ENCODE measurements at regions not wholly inside any gene's neighbourhood (a gene's known extent, or its start where the extent isn't known, plus 50 kb on each side); places are given as distances from the start of the nearest gene placed in this dataset.

- TF ChIP-seq RCOR1 (IDR thresholded peaks at IDR 0.05; ENCODE audit: insufficient replicate concordance, low read length): no peak
These were observed 58.2 kb upstream of the NKX2-2 start (continued) for GRCh38 chr20:21571841-21572690.

GRCh38 chr20:21570285-21570992, 56.6 kb upstream of the NKX2-2 start:
- in situ Hi-C loops (cut with MboI; ENCODE audit: low sequenced_read_pairs): no loop called here

More at GRCh38 chr20:21570285-21570992, 56.6 kb upstream of the NKX2-2 start:
- Histone ChIP-seq H3K36me3 (ENCODE audit: control insufficient read depth, insufficient read depth, low read length) (no peaks in the 10 kb centered on the region), H3K14ac (replicated peaks; ENCODE audit: low read depth, low read length) (no peak overlapping the region), H2AK5ac (ENCODE audit: low read depth, low read length) (no peak overlapping the region), H3K18ac (ENCODE audit: low read depth, low read length) (no peak overlapping the region), H4K5ac (ENCODE audit: low read depth, low read length) (no peak overlapping the region), H3K79me1 (ENCODE audit: low read depth in 1 of 2, low read length in 2 of 2) (no peaks in the 10 kb centered on the region), H4K91ac (ENCODE audit: insufficient read depth, low read depth, low read length) (no peak overlapping the region), H4K20me1 (ENCODE audit: insufficient read depth, low read length) (no peaks in the 10 kb centered on the region), H3K4ac (ENCODE audit: low read depth, low read length) (no peak overlapping the region), H3K4me2 (ENCODE audit: low read depth, low read length) (no peak overlapping the region), H3K56ac (ENCODE audit: extremely low read depth, insufficient read depth, low read length) (no peak overlapping the region), H3K4me3 (ENCODE audit: insufficient read depth, low read depth, low read length) (no peak overlapping the region), H2BK5ac (ENCODE audit: low read depth, low read length, poor library complexity, severe bottlenecking) (no peak overlapping the region), H3K9me1 (ENCODE audit: insufficient read depth, low read length) (no peaks in the 10 kb centered on the region), H3K4me1 (ENCODE audit: control insufficient read depth, insufficient read depth, low read length) (no peaks in the 10 kb centered on the region), H2AK9ac (replicated peaks; ENCODE audit: low read depth, low read length, poor library complexity) (no peak overlapping the region), H2BK120ac (ENCODE audit: low read depth, low read length) (no peak overlapping the region), H2BK15ac (ENCODE audit: low read depth, low read length) (no peak overlapping the region), H3K27ac (ENCODE audit: insufficient read depth, low read length) (no peak overlapping the region), H3K27me3 (ENCODE audit: control insufficient read depth, insufficient read depth, low read length) (no peaks in the 10 kb centered on the region), H3K23ac (ENCODE audit: low read depth, low read length) (no peak overlapping the region), H3K9ac (ENCODE audit: low read depth, low read length) (no peak overlapping the region), H2BK20ac (ENCODE audit: low read depth, low read length) (no peak overlapping the region), H4K8ac (ENCODE audit: low read depth in 2 of 2, low read length in 2 of 2) (no peak overlapping the region), H3K9me3 (ENCODE audit: control insufficient read depth, insufficient read depth, low read length) (no peaks in the 10 kb centered on the region), H2AFZ (replicated peaks; ENCODE audit: low read length, poor library complexity) (no peak overlapping the region)
- POLR2A ChIA-PET (ENCODE audit: unreplicated experiment): no interaction called here
- 20% methylated on average over 2 of the region's 7 CpGs; no CpG with 5 or more reads in 1 of the 2 experiments for WGBS, 2 experiments (ENCODE audit: extremely low coverage in 2 of 2, insufficient read length in 1 of 2)
- intact Hi-C loops (cut with micrococcal nuclease) (loop anchor here (5.0 kb wide), 1 partner anchor 333 kb away; no protein-coding TSS in a partner anchor), dilution Hi-C loops (cut with HindIII; ENCODE audit: low sequenced_read_pairs, unreplicated experiment) (no loop called here)
- CTCF ChIA-PET: interaction anchor here (1.4 kb wide), 1 partner anchor 731 kb away, joined by 4 read pairs; no protein-coding TSS in a partner anchor
- ATAC-seq (ENCODE audit: low read depth) (no peak), DNase-seq (no peak)
- no peak for TF ChIP-seq NFE2L2 (IDR thresholded peaks at IDR 0.05; ENCODE audit: low read depth, low read length)
- no peak for TF ChIP-seq CTCF (conservative IDR thresholded peaks at IDR 0.05; ENCODE audit: low read depth, low read length)
- no peak for TF ChIP-seq RFX5 (IDR thresholded peaks at IDR 0.05; ENCODE audit: low read depth, low read length)
- TF ChIP-seq MXI1 (IDR thresholded peaks at IDR 0.05; ENCODE audit: borderline replicate concordance, low read depth, low read length): no peak
- no peak for TF ChIP-seq MAFK (IDR thresholded peaks at IDR 0.05; ENCODE audit: low read depth, low read length)
- TF ChIP-seq ELK1 (IDR thresholded peaks at IDR 0.05; ENCODE audit: borderline replicate concordance, low read depth, low read length): no peak
- no peak for TF ChIP-seq FOS (IDR thresholded peaks at IDR 0.05; ENCODE audit: low read depth, low read length)
- no peak for TF ChIP-seq SMC3 (IDR thresholded peaks at IDR 0.05; ENCODE audit: low read depth, low read length)
- no peak for TF ChIP-seq BHLHE40 (IDR thresholded peaks at IDR 0.05; ENCODE audit: low read depth, low read length)
- no TSS peak for BruUV-seq (replicated peaks)

Measured in IMR-90 (cell line).